Stimulated activated effector memory CD8-positive, alpha-beta T cell treated with anti-CD3 and anti-CD28 coated beads, Interleukin-12 subunit alpha, Interleukin-12 subunit beta, amount 100 ng/mL, for 72 hours (primary cell): ENCODE measurements at regions not wholly inside any gene's neighbourhood (a gene's known extent, or its start where the extent isn't known, plus 50 kb on each side); places are given as distances from the start of the nearest gene placed in this dataset.

Experiments used
- ATAC-seq: fragments of 150-1000 bp; cut with Tn5 transposase; 2 replicates; pipeline ENCODE4 v1.10.0; 2021
- DNase-seq, 2 donors: peaks; one replicate each; pipeline ENCODE4 v3.0.0; 2021 to 2022; ENCODE audit warnings: low spot score in 2 of 2
- H3K27ac Mint-ChIP-seq: one replicate; pipeline ENCODE4 v1.8.0; 2022; ENCODE audit warnings: mild to moderate bottlenecking, mixed read lengths
- H3K36me3 Mint-ChIP-seq: one replicate; pipeline ENCODE4 v1.8.0; 2022; ENCODE audit warnings: mild to moderate bottlenecking, mixed read lengths
- H3K4me1 Mint-ChIP-seq: one replicate; pipeline ENCODE4 v1.8.0; 2022; ENCODE audit warnings: mixed read lengths
- H3K4me3 Mint-ChIP-seq: one replicate; pipeline ENCODE4 v1.8.0; 2022; ENCODE audit warnings: mild to moderate bottlenecking, mixed read lengths
- H3K9me3 Mint-ChIP-seq: one replicate; pipeline ENCODE4 v1.8.0; 2022; ENCODE audit warnings: mixed read lengths

DNA sequence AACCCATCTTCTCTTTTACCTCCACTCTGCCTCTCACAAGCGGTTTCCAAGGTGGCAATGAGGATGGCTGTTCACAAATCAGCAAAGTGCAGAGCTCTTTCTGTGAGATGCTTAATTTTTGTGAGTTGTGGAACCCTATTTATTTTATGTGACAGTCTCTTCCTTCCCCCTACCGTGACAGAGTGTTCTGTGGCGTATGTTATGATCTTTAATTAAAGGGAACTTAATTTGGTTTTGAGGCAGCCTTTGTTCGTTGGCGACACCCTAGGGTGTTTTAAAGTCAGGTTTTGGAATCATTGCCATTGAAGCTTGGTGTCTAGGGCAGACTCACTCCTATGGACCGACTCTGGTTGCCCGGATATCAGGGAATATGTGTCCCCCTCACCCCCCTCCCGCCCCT, 83.3 kb upstream of the IRX3 start:
- H3K4me3 Mint-ChIP-seq, result no peak overlapping the region
- no peaks in the 10 kb centered on the region for H3K36me3 Mint-ChIP-seq
- DNase-seq, result no peak

GRCh38 chr16:54366943-54367342, 80.4 kb upstream of the IRX3 start:
- no peak overlapping the region for H3K27ac Mint-ChIP-seq
- H3K36me3 Mint-ChIP-seq, result no peaks in the 10 kb centered on the region
- no peak overlapping the region for H3K4me3 Mint-ChIP-seq
- H3K4me1 Mint-ChIP-seq, result no peaks in the 10 kb centered on the region
- H3K9me3 Mint-ChIP-seq, result no peaks in the 10 kb centered on the region
- ATAC-seq (no peak), DNase-seq (no peak)

More for the DNA sequence above, 83.3 kb upstream of the IRX3 start:
- H3K4me1 Mint-ChIP-seq, result no peaks in the 10 kb centered on the region
- H3K27ac Mint-ChIP-seq, result no peak overlapping the region
- peaks cover 2% of the 10 kb centered on the region for H3K9me3 Mint-ChIP-seq
- no peak for ATAC-seq

GRCh38 chr16:54365990-54366634, 79.5 kb upstream of the IRX3 start:
- no peak overlapping the region for H3K4me3 Mint-ChIP-seq
- DNase-seq (no peak), ATAC-seq (no peak)
- no peaks in the 10 kb centered on the region for H3K4me1 Mint-ChIP-seq
- no peaks in the 10 kb centered on the region for H3K9me3 Mint-ChIP-seq
- no peak overlapping the region for H3K27ac Mint-ChIP-seq
- no peaks in the 10 kb centered on the region for H3K36me3 Mint-ChIP-seq

DNA sequence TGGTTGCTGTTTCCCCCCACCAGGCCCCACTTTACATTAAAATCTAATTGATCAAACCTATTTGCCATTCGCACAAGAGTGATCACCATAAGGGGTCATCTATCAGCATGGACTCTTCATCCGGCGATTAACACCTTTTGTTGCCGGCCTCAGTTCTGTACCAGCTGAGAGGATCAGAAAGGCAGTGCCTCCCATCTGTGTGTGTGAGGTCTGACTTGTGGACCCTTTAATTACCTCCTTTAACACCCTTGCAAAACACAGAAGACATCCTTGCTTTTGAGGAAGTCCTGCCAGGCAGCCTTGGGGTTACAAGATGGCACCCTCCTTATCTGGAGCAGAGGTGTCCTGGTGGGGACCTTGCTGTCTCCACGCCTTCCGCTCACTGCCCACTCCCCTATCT, 77.2 kb upstream of the IRX3 start:
- Mint-ChIP-seq H3K36me3 (no peaks in the 10 kb centered on the region), H3K4me3 (no peak overlapping the region), H3K4me1 (no peaks in the 10 kb centered on the region), H3K27ac (no peak overlapping the region), H3K9me3 (no peaks in the 10 kb centered on the region)
- ATAC-seq (no peak), DNase-seq (no peak)

DNA sequence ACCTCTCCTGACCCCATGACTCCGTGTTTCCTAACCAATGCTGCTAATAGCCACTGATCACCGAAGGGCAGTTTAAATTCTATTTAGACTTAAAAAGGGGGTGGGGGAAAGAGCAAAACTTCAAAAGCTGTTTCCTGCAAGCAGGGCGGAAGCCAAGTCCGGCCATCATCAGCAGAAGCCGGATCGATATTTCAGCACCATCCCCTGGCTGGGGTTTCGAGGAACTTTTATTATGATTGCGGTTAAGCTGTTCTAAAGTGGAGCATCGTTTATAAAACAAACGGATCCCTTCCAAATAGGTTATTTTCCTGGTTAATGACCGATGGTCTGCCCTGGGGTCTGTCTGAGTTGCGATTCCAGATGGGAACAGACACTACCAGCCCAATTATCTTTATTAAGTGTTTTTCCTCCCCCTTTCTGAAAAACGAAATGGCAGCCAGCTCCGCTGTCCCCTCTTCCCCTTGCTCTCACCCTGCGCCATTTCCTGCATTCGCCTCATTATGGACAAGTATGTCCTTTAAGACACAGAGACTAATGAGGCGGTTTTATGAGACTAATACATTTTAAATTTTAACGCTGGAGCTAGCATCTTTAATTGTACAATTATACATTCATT, 76.1 kb upstream of the IRX3 start:
- H3K27ac Mint-ChIP-seq, result no peak overlapping the region
- H3K4me3 Mint-ChIP-seq, result no peak overlapping the region
- DNase-seq (no peak), ATAC-seq (no peak)
- no peaks in the 10 kb centered on the region for H3K36me3 Mint-ChIP-seq
- no peaks in the 10 kb centered on the region for H3K4me1 Mint-ChIP-seq
- no peaks in the 10 kb centered on the region for H3K9me3 Mint-ChIP-seq

- Mint-ChIP-seq H3K27ac (no peak overlapping the region), H3K36me3 (no peaks in the 10 kb centered on the region), H3K9me3 (no peaks in the 10 kb centered on the region), H3K4me1 (no peaks in the 10 kb centered on the region), H3K4me3 (no peak overlapping the region)
- DNase-seq (no peak), ATAC-seq (no peak)
These were observed 74.7 kb upstream of the IRX3 start for GRCh38 chr16:54361246-54361645.

DNA sequence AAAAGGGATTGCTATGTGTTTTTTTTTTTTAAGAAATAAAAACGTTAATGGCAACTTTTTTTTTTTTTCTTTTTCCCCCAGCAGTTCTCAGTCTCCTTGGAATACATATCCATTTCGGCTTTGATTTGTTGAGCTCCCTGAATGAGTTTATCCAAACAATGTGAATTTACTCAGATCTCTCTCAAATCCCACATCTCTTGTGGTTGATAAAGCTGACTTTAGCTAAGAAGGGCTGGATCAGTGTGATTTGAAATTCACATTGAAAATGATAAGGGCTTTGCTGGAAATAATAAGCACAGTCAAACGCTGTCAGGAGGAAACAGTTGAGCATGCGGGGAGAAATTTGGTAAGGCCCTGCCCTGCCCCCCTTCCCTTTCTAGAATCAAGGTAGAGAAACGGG, 74.1 kb upstream of the IRX3 start:
- H3K36me3 Mint-ChIP-seq, result no peaks in the 10 kb centered on the region
- H3K27ac Mint-ChIP-seq, result no peak overlapping the region
- H3K9me3 Mint-ChIP-seq, result no peaks in the 10 kb centered on the region
- DNase-seq, result no peak
- no peaks in the 10 kb centered on the region for H3K4me1 Mint-ChIP-seq
- ATAC-seq, result no peak
- H3K4me3 Mint-ChIP-seq, result no peak overlapping the region

- Mint-ChIP-seq H3K4me3 (no peak overlapping the region), H3K9me3 (no peaks in the 10 kb centered on the region)
These were observed 73.0 kb upstream of the IRX3 start for GRCh38 chr16:54359555-54359954.

DNA sequence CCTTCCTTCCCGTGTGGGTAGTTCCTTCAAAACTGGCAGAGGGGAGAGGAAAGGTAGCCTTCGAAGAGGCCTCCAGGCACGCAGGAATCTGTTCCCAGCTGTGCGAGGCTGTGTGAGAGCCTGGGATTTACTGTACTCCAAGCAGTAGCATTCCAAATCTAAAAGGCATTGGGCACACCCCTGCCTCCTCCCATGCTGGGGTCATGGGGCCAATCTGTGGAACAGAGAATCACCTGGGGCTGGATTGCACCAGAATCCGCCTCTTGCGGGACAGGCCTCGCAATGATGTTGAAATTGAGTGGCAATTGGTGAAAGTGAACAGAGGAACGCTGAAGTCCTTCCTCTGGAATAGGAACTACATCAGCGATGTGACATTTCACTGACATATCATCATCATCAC, 72.5 kb upstream of the IRX3 start:
- Mint-ChIP-seq H3K36me3 (no peaks in the 10 kb centered on the region), H3K27ac (no peak overlapping the region), H3K9me3 (no peaks in the 10 kb centered on the region), H3K4me1 (no peaks in the 10 kb centered on the region), H3K4me3 (no peak overlapping the region)
- DNase-seq, result no peak
- ATAC-seq, result no peak

More at GRCh38 chr16:54359555-54359954, 73.0 kb upstream of the IRX3 start:
- H3K36me3 Mint-ChIP-seq, result no peaks in the 10 kb centered on the region
- no peaks in the 10 kb centered on the region for H3K4me1 Mint-ChIP-seq
- no peak for ATAC-seq
- DNase-seq, result no peak
- H3K27ac Mint-ChIP-seq, result no peak overlapping the region

DNA sequence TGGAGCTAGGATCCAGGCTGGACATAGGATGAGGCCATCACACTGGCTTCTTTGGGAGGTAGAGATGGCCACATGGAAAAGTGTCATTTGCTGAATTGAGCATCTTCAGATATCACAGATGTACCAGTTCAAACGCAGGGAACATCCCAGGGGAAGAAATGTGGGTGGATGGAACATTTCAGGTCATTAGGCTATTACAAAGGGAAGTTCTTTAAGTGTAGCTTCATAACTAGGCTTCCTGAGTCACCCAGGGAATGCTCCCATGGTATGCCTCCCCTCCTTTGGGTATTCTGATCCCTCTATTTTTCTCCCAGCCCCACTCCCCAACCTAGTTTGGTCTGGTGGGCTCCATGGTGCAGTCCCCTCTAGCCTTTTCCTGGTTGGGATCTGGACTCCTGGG, 69.8 kb upstream of the IRX3 start:
- no peaks in the 10 kb centered on the region for H3K9me3 Mint-ChIP-seq
- no peaks in the 10 kb centered on the region for H3K4me1 Mint-ChIP-seq
- no peak overlapping the region for H3K27ac Mint-ChIP-seq
- no peak overlapping the region for H3K4me3 Mint-ChIP-seq
- no peak for DNase-seq
- no peaks in the 10 kb centered on the region for H3K36me3 Mint-ChIP-seq
- ATAC-seq, result no peak

DNA sequence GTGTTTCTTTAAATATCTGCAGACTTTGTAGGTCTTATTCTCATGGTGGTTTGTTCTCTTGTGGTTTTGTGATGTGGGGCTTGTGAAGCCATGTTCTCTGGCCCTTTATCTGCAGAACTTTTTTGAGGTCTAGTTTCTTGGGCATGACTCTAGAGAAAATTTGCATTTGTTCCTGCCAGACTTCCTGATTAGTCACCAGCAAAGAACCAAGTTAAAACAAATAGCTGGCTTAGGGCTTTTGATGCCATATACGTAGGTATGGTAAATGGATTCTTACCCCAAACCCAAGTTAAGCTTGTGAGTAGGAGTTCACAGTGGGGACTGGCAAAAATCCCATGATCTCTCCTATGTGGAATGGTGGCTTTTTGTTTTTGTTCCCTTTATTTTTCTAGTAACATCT, 68.7 kb upstream of the IRX3 start:
- Mint-ChIP-seq H3K4me3 (no peak overlapping the region), H3K36me3 (no peaks in the 10 kb centered on the region), H3K27ac (no peak overlapping the region), H3K9me3 (no peaks in the 10 kb centered on the region), H3K4me1 (no peaks in the 10 kb centered on the region)
- DNase-seq (no peak), ATAC-seq (no peak)

DNA sequence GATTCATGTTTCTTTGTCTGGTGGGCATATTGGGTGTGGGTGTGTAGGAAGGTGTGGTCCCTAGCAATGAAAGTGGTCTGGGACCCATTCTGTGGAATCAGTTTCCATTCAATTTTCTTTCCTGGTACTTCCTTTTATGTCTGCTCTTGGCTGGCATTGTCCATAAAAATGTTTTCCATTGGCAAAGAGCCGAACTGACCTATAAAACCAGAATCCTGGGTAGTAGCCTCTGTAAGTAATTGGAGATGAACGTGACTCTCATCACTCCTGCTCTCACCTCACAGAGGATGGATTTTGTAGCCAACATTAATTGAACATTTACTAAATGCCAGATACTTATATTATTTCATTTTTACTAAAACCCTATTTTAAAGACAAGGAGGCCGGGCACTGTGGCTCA, 66.5 kb upstream of the IRX3 start:
- no peak overlapping the region for H3K27ac Mint-ChIP-seq

DNA sequence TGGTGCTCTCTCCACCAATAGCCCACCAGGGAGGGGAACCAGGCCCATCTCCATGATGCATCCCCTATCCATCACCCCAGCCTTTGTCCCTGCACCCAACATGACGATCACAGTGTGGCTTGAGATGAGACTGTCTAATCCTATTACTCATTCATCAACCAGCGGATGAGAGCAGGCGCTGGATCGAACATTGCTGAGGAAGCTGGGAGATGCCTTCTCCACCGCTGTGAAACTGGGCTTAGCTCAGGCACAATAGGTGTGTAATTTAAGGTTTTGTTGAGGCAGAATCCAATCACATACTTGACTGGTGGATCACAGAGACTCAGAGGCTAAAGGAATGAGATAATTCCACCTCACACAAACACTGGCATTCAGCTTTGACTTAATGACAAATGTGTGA, 64.6 kb upstream of the IRX3 start:
- ATAC-seq (peak; percentile 13), DNase-seq (no peak)
- Mint-ChIP-seq H3K36me3 (no peaks in the 10 kb centered on the region), H3K27ac (no peak overlapping the region), H3K4me1 (no peaks in the 10 kb centered on the region), H3K4me3 (no peak overlapping the region), H3K9me3 (no peaks in the 10 kb centered on the region)

More for the DNA sequence above, 66.5 kb upstream of the IRX3 start:
- DNase-seq (no peak), ATAC-seq (no peak)
- no peaks in the 10 kb centered on the region for H3K9me3 Mint-ChIP-seq
- no peak overlapping the region for H3K4me3 Mint-ChIP-seq
- no peaks in the 10 kb centered on the region for H3K4me1 Mint-ChIP-seq
- H3K36me3 Mint-ChIP-seq, result no peaks in the 10 kb centered on the region

DNA sequence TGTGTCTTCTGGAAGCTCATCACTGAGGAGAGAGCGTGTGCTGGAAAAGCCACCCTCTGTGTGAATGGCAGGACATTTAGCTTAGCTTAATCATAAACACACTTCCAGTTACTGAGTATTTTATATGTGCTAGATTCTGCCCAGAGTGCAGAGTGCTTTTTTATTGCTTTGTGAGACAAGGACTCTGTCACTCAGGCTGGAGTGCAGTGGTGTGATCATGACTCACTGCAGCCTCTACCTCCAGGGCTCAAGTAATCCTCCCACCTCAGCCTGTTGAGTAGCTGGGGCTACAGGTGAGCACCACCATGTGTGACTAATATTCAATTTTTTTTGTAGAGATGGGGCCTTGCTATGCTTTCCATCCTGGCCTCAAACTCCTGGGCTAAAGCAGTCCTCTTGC, 61.4 kb upstream of the IRX3 start:
- no peak for ATAC-seq
- no peak overlapping the region for H3K27ac Mint-ChIP-seq
- DNase-seq, result no peak
- no peaks in the 10 kb centered on the region for H3K36me3 Mint-ChIP-seq
- H3K4me3 Mint-ChIP-seq, result no peak overlapping the region
- H3K9me3 Mint-ChIP-seq, result no peaks in the 10 kb centered on the region
- H3K4me1 Mint-ChIP-seq, result no peaks in the 10 kb centered on the region

DNA sequence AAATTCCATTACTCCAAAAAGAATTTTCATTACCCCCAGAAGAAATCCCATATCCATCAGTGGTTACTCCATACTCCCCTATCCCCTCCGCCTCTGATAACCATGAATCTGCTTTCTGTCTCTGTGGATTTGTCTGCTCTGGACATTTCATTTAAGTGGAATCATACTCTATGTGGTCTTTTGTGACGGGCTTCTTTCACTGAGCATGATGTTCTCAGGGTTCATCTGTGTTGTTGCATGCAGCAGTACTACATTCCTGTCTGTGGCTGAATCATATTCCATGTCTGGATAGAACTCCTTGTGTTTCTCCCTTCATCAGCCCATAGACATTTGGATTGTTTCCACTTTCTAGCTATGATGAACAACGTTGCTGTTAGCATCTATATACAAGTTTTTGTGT, 59.5 kb upstream of the IRX3 start:
- no peaks in the 10 kb centered on the region for H3K9me3 Mint-ChIP-seq
- ATAC-seq (no peak), DNase-seq (no peak)
- H3K36me3 Mint-ChIP-seq, result no peaks in the 10 kb centered on the region
- no peaks in the 10 kb centered on the region for H3K4me1 Mint-ChIP-seq
- no peak overlapping the region for H3K27ac Mint-ChIP-seq
- H3K4me3 Mint-ChIP-seq, result no peak overlapping the region

- DNase-seq (no peak), ATAC-seq (no peak)
- no peaks in the 10 kb centered on the region for H3K4me1 Mint-ChIP-seq
- H3K36me3 Mint-ChIP-seq, result no peaks in the 10 kb centered on the region
- no peaks in the 10 kb centered on the region for H3K9me3 Mint-ChIP-seq
- no peak overlapping the region for H3K27ac Mint-ChIP-seq
- H3K4me3 Mint-ChIP-seq, result no peak overlapping the region
These were observed 58.4 kb upstream of the IRX3 start for GRCh38 chr16:54344646-54345630.
